Muscle of arm (tissue), 1 donor: ENCODE measurements at regions not wholly inside any gene's neighbourhood (a gene's known extent, or its start where the extent isn't known, plus 50 kb on each side); places are given as distances from the start of the nearest gene placed in this dataset.
"Not testable (repeated sequence)": the region's sequence is repeated elsewhere in the genome, so short reads cannot be mapped to it uniquely, and the experiment has no call there.

Experiments used
- DNase-seq: peaks from one replicate; pipeline ENCODE4 v3.0.0-alpha.2; 2013

DNA sequence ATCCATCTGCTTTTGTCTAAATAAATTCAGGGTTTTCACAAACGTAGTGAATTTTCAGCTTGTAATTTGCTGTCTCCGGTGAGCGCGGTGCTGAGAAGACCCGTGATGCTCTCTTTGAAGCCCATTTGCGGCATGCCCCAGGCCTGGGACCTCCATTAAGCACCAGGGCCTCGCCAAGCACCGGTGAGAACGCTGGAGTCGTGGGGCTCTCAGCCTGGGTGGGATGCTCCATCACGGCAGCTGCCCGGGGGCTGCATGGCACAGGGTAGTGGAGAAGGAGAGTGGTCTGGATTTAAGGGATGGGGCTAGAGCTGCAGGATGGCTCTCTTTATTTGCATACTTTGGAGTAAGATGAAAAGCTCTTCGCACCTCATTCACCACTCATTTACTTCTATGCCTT is 248.7 kb downstream of the ABCC12 start:
- DNase-seq, result no peak

GRCh38 chr16:47905771-47906170 is 250.0 kb downstream of the ABCC12 start:
- DNase-seq, result no peak

DNA sequence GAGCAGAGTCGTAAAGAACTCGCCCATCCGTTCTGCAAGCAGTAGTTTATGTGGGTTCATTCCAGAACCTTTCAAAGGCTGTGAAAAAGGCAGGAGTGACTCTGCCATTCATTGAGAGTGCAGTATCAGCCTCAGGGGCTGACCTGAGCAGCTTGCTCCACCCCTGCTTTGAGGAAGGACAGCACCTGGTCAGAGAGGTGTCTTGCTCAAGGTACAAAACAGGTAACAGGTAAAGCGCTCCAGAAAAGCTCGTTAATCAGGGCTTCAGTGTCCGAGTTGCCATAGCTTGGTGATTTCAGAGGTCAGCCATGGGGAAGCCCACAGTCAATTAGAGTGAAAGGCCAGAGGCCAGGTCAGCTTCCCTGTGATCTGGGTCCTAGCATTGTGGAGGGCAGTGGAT is 251.1 kb downstream of the ABCC12 start:
- no peak for DNase-seq

GRCh38 chr16:47903470-47903869 is 252.3 kb downstream of the ABCC12 start:
- DNase-seq, result no peak

GRCh38 chr16:47897105-47897504 is 258.7 kb downstream of the ABCC12 start:
- not testable (repeated sequence) for DNase-seq

DNA sequence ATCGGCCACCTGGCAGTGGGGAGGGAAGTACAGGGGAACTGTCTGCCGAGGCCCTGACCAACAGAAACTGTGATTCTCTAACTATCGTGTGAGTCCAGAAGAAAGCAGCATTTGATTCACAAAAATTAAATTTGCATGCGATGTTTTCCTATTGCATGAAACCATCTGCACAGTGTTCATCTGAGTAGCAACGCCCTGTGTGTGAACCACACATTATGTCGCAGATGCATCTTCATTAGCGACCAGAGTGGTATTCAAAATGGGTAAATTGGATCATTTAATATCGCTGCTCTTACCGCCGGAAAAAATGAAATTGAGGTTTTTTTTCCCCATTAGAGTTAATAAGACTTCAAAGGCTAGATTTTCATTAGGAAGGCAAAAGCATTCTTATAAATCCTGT is 260.6 kb downstream of the ABCC12 start:
- no peak for DNase-seq

GRCh38 chr16:47892999-47893398 is 262.8 kb downstream of the ABCC12 start:
- no peak for DNase-seq

- no peak for DNase-seq
Measured at GRCh38 chr16:47888734-47889133, 267.1 kb downstream of the ABCC12 start.

- no peak for DNase-seq
Measured at GRCh38 chr16:47888142-47888541, 267.7 kb downstream of the ABCC12 start.

DNA sequence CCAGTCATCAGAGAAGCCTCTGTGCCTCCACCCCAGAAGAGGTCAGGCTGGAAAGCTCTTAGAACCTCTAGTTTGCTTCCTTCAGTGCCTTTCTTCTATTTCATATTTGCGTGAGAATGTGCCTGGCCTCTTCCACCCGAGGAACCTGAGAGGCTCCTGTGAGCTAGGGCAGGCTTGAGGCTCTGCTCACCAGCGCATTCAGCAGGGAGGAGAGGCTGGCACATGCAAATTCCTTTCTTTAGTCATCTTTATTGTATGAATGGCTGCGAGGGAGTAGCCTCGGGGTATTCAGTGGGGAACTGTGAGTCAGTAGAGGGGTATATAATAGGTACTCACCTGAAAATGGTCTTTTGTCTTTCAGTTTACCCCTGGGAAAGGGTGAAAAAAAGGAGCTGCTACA is 268.3 kb downstream of the ABCC12 start:
- DNase-seq, result no peak

GRCh38 chr16:47886631-47887415 is 269.0 kb downstream of the ABCC12 start:
- no peak for DNase-seq

DNA sequence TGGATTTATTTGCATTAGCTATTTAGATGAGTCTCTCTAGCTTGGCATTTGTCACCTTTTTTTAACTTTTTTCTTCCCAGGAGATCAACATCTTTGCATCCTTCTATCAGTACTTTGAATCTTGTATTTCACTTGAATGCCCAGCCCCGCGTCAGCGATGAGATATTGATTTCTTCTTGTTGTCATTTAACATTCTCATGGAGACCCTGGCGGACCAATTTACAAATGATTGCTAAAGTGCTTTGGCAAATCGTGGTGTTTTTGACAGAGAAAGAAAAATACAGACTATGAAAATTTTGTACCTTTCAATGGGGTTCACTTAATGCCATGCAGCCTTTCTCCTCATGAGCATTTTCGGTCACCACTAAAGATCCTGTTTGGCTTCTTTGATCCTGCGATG is 269.7 kb downstream of the ABCC12 start:
- no peak for DNase-seq

GRCh38 chr16:47885489-47885888 is 270.3 kb downstream of the ABCC12 start:
- DNase-seq, result no peak

DNA sequence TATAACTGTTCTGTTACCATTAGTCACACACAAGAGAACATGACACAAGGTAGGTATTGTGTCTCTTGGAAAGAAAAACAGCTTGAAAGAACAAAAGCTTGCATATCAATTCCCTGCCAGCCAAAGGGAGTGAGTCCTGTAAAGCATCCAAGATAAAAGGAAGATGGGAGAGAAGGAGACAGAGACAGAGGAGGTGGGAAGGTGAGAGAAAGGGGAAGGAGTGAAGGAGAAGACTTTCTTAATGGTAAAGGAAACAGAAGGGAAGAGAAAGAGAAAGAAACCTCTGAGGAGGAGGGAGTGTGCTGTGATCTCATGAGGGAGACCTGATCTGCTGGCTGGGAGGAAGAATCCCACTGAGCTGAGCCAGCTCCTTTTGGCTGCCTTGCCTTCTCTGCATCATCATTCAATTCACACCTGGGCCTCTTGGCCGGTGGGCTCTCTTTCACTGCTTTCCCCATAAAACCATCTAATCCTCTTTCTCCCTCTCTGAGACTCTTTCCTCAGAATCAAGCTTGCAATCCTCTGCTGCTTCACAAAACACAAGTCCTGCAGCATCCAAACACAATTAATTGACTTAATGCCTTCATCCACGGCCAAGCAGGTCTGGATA is 271.6 kb downstream of the ABCC12 start:
- no peak for DNase-seq

- no peak for DNase-seq
Measured at GRCh38 chr16:47881574-47881973, 274.2 kb downstream of the ABCC12 start.

DNA sequence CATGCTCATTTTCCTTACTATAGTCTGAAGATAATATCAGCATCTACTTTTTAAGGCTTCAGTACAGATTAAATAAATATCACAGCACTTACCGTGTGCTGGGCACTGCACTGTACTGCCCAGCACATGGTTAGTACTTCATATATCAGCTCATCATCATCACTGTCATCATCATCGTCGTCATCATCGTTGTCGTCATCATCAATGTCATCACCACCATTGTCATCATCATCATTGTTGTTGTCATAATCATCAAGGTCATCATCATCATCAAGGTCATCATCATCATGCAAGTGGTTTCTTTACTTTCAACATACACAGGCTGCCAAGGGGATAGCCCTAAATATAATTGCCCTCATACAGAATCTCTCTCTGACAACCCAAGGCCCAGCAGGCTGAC is 275.1 kb downstream of the ABCC12 start:
- DNase-seq, result no peak

GRCh38 chr16:47877166-47877565 is 278.6 kb downstream of the ABCC12 start:
- DNase-seq, result no peak

- DNase-seq, result no peak
Measured at GRCh38 chr16:47876511-47876910, 279.3 kb downstream of the ABCC12 start.

GRCh38 chr16:47873434-47873833 is 282.4 kb downstream of the ABCC12 start:
- DNase-seq, result no peak

- DNase-seq, result no peak
Measured at GRCh38 chr16:47872225-47872624, 283.6 kb downstream of the ABCC12 start.

DNA sequence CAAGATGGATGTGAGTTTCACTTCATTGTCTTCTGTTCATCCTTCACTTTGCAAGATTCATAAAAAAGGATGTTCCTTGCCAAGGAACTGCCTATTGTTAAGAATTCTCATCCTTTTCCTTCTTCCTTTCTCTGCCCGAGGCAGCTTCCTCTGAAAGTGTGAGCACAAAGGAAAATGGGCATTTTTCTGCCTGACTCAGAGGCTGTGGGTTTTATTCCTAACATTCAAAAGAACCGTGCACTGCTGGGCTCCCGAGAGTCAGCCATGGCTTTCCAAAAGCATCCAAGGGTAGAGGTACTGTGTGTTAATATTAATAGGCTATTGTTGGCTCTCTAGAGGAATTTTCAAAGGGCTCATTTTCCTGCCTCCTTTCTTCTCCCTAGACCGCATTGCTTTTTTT is 289.4 kb downstream of the ABCC12 start:
- no peak for DNase-seq

DNA sequence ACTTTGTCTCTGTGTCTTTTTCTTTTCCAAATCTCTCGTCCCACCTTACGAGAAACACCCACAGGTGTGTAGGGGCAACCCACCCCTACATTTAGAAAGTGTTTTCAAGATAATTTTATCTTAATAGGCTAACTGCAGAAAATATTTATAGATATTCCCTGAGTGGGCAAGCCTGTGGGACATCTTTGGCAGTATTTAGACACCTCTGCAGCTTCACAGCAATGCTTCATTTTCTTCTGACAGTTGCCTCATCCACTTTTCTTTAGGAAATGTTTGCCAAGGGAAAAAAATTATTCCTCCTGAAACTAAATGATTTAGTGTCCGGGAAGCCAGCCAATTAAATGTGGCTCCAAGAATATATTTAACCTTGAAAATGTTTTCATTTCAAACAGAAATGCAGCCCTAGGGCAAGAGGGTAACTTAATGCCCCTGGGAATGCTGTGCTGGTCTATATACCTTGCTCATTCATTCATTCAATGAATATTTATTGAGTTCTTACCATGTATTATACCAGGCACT is 290.4 kb downstream of the ABCC12 start:
- no peak for DNase-seq

GRCh38 chr16:47864262-47864661 is 291.5 kb downstream of the ABCC12 start:
- not testable (repeated sequence) for DNase-seq

DNA sequence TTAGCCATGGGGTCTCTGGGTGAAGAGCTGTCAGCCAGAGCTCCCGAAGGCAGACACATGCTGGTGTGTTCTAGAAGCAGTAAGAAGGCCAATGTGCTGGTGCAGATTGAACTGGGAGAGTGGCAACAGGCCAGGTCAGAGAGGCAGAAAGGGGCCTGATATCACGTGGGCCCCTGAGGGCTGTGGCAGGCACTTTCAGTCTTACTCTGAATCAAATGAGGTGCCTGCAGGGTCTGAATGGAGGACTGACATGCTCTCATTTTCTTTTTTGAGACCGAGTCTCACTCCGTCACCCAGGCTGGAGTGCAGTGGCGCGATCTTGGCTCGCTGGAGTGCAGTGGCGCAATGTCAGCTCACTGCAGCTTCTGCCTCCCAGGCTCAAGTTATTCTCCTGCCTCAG is 293.8 kb downstream of the ABCC12 start:
- DNase-seq, result no peak
